GM12878 (cell line): ENCODE measurements at regions not wholly inside any gene's neighbourhood (a gene's known extent, or its start where the extent isn't known, plus 50 kb on each side); places are given as distances from the start of the nearest gene placed in this dataset.
"Not testable (repeated sequence)": the region's sequence is repeated elsewhere in the genome, so short reads cannot be mapped to it uniquely, and the experiment has no call there.

Experiments used
- ATAC-seq: fragments of 200-7000 bp; cut with Tn5 transposase; 3 replicates; pipeline ENCODE4 v1.9.1; 2020; ENCODE audit warnings: mild to moderate bottlenecking, moderate library complexity
- BruUV-seq: library from RNA; stranded (reverse); fragments of 400-500 nt; replicated peaks from 2 replicates; lab custom pipeline; 2021; lab: Mats Ljungman, UMichigan
- CTCF ChIA-PET: fragments of 300-600 bp; sonication (Branson Sonifier 250); formaldehyde crosslinking; extraction: SDS; loops from one replicate; lab custom pipeline; 2021; ENCODE audit warnings: inconsistent platforms; lab: Yijun Ruan, JAX
- POLR2A ChIA-PET: fragments of 350-600 bp; formaldehyde crosslinking; extraction: SDS; loops from one replicate; lab custom pipeline; 2021; ENCODE audit warnings: inconsistent platforms; lab: Charles Lee
- RAD21 ChIA-PET: fragments of 300-600 bp; sonication (Branson Sonifier 250); formaldehyde crosslinking; loops from one replicate; lab custom pipeline; 2023; ENCODE audit warnings: antibody characterized with exemption; ENCODE audit not compliant: unreplicated experiment; lab: Charles Lee
- SMC1A ChIA-PET: fragments of 300-600 bp; sonication (Branson Sonifier 250); formaldehyde crosslinking; loops from one replicate; lab custom pipeline; 2023; ENCODE audit not compliant: unreplicated experiment, uncharacterized antibody; lab: Charles Lee
- DNase-seq: peaks from one replicate; pipeline ENCODE4 v3.0.0-alpha.2; 2011; ENCODE audit warnings: low read depth, low spot score
- FAIRE-seq: peaks from 3 replicates; lab custom pipeline; 2011; peaks lifted over from hg19 to GRCh38; lab: Jason Lieb, UNC
- H2AFZ ChIP-seq: 2 replicates; pipeline ENCODE4 v1.6.0; 2011; ENCODE audit warnings: low read depth, low read length, control low read depth; ENCODE audit not compliant: control insufficient read depth
- H3K27ac ChIP-seq: 2 replicates; pipeline ENCODE4 v1.5.1; 2011; ENCODE audit warnings: control low read depth; ENCODE audit not compliant: control insufficient read depth, insufficient read depth
- H3K27me3 ChIP-seq, 2 experiments: replicated peaks in 1 of 2; 2 replicates each; pipeline versions ENCODE4 v1.6.0 to v1.6.1; 2011; ENCODE audit warnings: low read length in 1 of 2; ENCODE audit not compliant: control insufficient read depth in 2 of 2, insufficient read depth in 2 of 2
- H3K36me3 ChIP-seq, 2 experiments: 2 replicates each; pipeline ENCODE4 v1.5.1; 2011; ENCODE audit warnings: low read length in 1 of 2; ENCODE audit not compliant: control insufficient read depth in 2 of 2, insufficient read depth in 2 of 2
- H3K4me1 ChIP-seq: 2 replicates; pipeline ENCODE4 v1.6.1; 2011; ENCODE audit warnings: mild to moderate bottlenecking, low read length, moderate library complexity, mixed read lengths; ENCODE audit not compliant: control insufficient read depth, insufficient read depth
- H3K4me2 ChIP-seq: 2 replicates; pipeline ENCODE4 v1.6.0; 2011; ENCODE audit warnings: control low read depth; ENCODE audit not compliant: control insufficient read depth, insufficient read depth
- H3K4me3 ChIP-seq: fragments of 200-600 bp; sonication (generic); 2 replicates; pipeline ENCODE4 v1.5.1; 2016
- H3K79me2 ChIP-seq: 2 replicates; pipeline ENCODE4 v1.6.0; 2011; ENCODE audit warnings: low read length; ENCODE audit not compliant: control insufficient read depth, insufficient read depth
- H3K9ac ChIP-seq: 2 replicates; pipeline ENCODE4 v1.8.0; 2011; ENCODE audit warnings: low read length, control low read depth, mixed read lengths; ENCODE audit not compliant: control insufficient read depth, insufficient read depth
- H3K9me3 ChIP-seq: replicated peaks from 3 replicates; pipeline ENCODE4 v1.5.1; 2011; ENCODE audit warnings: mild to moderate bottlenecking, low read length; ENCODE audit not compliant: control insufficient read depth, insufficient read depth
- H4K20me1 ChIP-seq: 2 replicates; pipeline ENCODE4 v1.6.0; 2011; ENCODE audit not compliant: control insufficient read depth, insufficient read depth
- WGBS: methylation state at CpG from one replicate; pipeline ENCODE4 v1.1.6; 2016; ENCODE audit warnings: low lambda C conversion rate; ENCODE audit not compliant: insufficient replicate concordance, insufficient coverage; ENCODE audit errors: missing lambda C conversion rate; 5-methylcytosine and 5-hydroxymethylcytosine counted together
- in situ Hi-C: fragments of 300-500 bp; cut with MboI; formaldehyde crosslinking; loops from 9 replicates; pipeline ENCODE4 v1.14.3; 2018; ENCODE audit warnings: mixed read lengths
- intact Hi-C: fragments of 100-400 bp; cut with micrococcal nuclease; formaldehyde crosslinking; loops from one replicate; pipeline ENCODE4 v1.14.2; 2022; ENCODE audit not compliant: unreplicated experiment

- H4K20me1 ChIP-seq, H2AFZ ChIP-seq, H3K9me3 ChIP-seq, H3K9ac ChIP-seq, H3K4me2 ChIP-seq, RAD21 ChIA-PET, H3K79me2 ChIP-seq, CTCF ChIA-PET, DNase-seq, in situ Hi-C loops, H3K27ac ChIP-seq, SMC1A ChIA-PET, H3K36me3 ChIP-seq, ATAC-seq, POLR2A ChIA-PET, H3K4me3 ChIP-seq, FAIRE-seq, intact Hi-C loops, H3K4me1 ChIP-seq, BruUV-seq, H3K27me3 ChIP-seq: not testable (repeated sequence)
- WGBS, result no CpG with 5 or more reads among the region's 6 CpGs
These were observed 296.4 kb upstream of the SPATA31A3 start for GRCh38 chr9:67288797-67289196.

GRCh38 chr9:67288117-67288735 lies 295.9 kb upstream of the SPATA31A3 start:
- CTCF ChIA-PET, intact Hi-C loops, H3K79me2 ChIP-seq, RAD21 ChIA-PET, DNase-seq, H3K4me2 ChIP-seq, SMC1A ChIA-PET, H2AFZ ChIP-seq, FAIRE-seq, ATAC-seq, H4K20me1 ChIP-seq, H3K4me1 ChIP-seq, in situ Hi-C loops, BruUV-seq, POLR2A ChIA-PET, H3K9ac ChIP-seq, H3K27ac ChIP-seq, H3K9me3 ChIP-seq, H3K4me3 ChIP-seq, H3K36me3 ChIP-seq, H3K27me3 ChIP-seq: not testable (repeated sequence)
- no CpG with 5 or more reads among the region's 46 CpGs for WGBS

- H3K79me2 ChIP-seq, FAIRE-seq, H3K4me2 ChIP-seq, POLR2A ChIA-PET, H2AFZ ChIP-seq, DNase-seq, H3K27me3 ChIP-seq, ATAC-seq, H3K27ac ChIP-seq, BruUV-seq, RAD21 ChIA-PET, H3K4me1 ChIP-seq, H3K4me3 ChIP-seq, H3K36me3 ChIP-seq, in situ Hi-C loops, SMC1A ChIA-PET, H3K9ac ChIP-seq, CTCF ChIA-PET, intact Hi-C loops, H3K9me3 ChIP-seq, H4K20me1 ChIP-seq: not testable (repeated sequence)
- WGBS, result no CpG with 5 or more reads among the region's 6 CpGs
These were observed 291.9 kb upstream of the SPATA31A3 start for GRCh38 chr9:67284299-67284698.

- FAIRE-seq, H3K79me2 ChIP-seq, H3K9ac ChIP-seq, H3K27ac ChIP-seq, BruUV-seq, H3K4me3 ChIP-seq, ATAC-seq, intact Hi-C loops, POLR2A ChIA-PET, H3K4me1 ChIP-seq, CTCF ChIA-PET, H3K4me2 ChIP-seq, in situ Hi-C loops, SMC1A ChIA-PET, DNase-seq, H2AFZ ChIP-seq, H3K36me3 ChIP-seq, RAD21 ChIA-PET, H3K27me3 ChIP-seq, H4K20me1 ChIP-seq, H3K9me3 ChIP-seq: not testable (repeated sequence)
- WGBS, result no CpG with 5 or more reads among the region's 4 CpGs
These were observed 289.2 kb upstream of the SPATA31A3 start for GRCh38 chr9:67281574-67281973.
